Smooth muscle cell (in vitro differentiated cells): ENCODE measurements at regions not wholly inside any gene's neighbourhood (a gene's known extent, or its start where the extent isn't known, plus 50 kb on each side); places are given as distances from the start of the nearest gene placed in this dataset.

Source experiments
- DNase-seq: peaks from one replicate; lab custom pipeline; 2025; ENCODE audit not compliant: unreplicated experiment; lab: John Stamatoyannopoulos, UW
- H2AFZ ChIP-seq: fragments of 200-600 bp; sonication (generic); 2 replicates; pipeline ENCODE4 v1.6.0; 2016; ENCODE audit warnings: antibody characterized with exemption, low read depth, mild to moderate bottlenecking
- H3F3A ChIP-seq: fragments of 200-600 bp; sonication (generic); 2 replicates; pipeline ENCODE4 v1.6.0; 2017; ENCODE audit warnings: antibody characterized with exemption, low read depth
- H3K27ac ChIP-seq: fragments of 200-600 bp; sonication (generic); 2 replicates; pipeline ENCODE4 v1.5.1; 2016; ENCODE audit warnings: low read depth, mild to moderate bottlenecking
- H3K27me3 ChIP-seq: fragments of 200-600 bp; sonication (generic); 2 replicates; pipeline ENCODE4 v1.6.1; 2016; ENCODE audit warnings: low read depth, mild to moderate bottlenecking
- H3K36me3 ChIP-seq: fragments of 200-600 bp; sonication (generic); 2 replicates; pipeline ENCODE4 v1.5.1; 2016; ENCODE audit warnings: low read depth
- H3K4me1 ChIP-seq: fragments of 200-600 bp; sonication (generic); 2 replicates; pipeline ENCODE4 v1.5.1; 2016; ENCODE audit warnings: low read depth
- H3K4me2 ChIP-seq: fragments of 200-600 bp; sonication (generic); 2 replicates; pipeline ENCODE4 v1.6.0; 2016; ENCODE audit warnings: mild to moderate bottlenecking
- H3K4me3 ChIP-seq: fragments of 200-600 bp; sonication (generic); 2 replicates; pipeline ENCODE4 v1.5.1; 2016; ENCODE audit warnings: mild to moderate bottlenecking
- H3K79me2 ChIP-seq: fragments of 200-600 bp; sonication (generic); 2 replicates; pipeline ENCODE4 v1.6.0; 2016; ENCODE audit warnings: low read depth, mild to moderate bottlenecking
- H3K9ac ChIP-seq: fragments of 200-600 bp; sonication (generic); 2 replicates; pipeline ENCODE4 v1.6.0; 2016; ENCODE audit warnings: low read depth
- H3K9me3 ChIP-seq: fragments of 200-600 bp; sonication (generic); replicated peaks from 2 replicates; pipeline ENCODE4 v1.5.1; 2016; ENCODE audit warnings: low read depth
- H4K20me1 ChIP-seq: fragments of 200-600 bp; sonication (generic); 2 replicates; pipeline ENCODE4 v1.6.0; 2016; ENCODE audit warnings: low read depth
- WGBS: methylation state at CpG from one replicate; pipeline ENCODE4 v1.1.7; 2016; ENCODE audit warnings: low lambda C conversion rate; 5-methylcytosine and 5-hydroxymethylcytosine counted together
- TF ChIP-seq, protein P1 (sequence below): fragments of 200-600 bp; sonication (generic); IDR thresholded peaks from 2 replicates; pipeline ENCODE4 v1.5.1; 2017; ENCODE audit warnings: borderline replicate concordance, mild to moderate bottlenecking, antibody characterized with exemption; ENCODE audit not compliant: insufficient read depth, poor library complexity, severe bottlenecking

GRCh38 chr18:38450876-38451275, 885.3 kb upstream of the CELF4 start:
- Histone ChIP-seq H2AFZ (no peak overlapping the region), H3K9ac (no peak overlapping the region), H4K20me1 (no peaks in the 10 kb centered on the region), H3K79me2 (no peaks in the 10 kb centered on the region), H3K4me1 (peaks cover 10% of the 10 kb centered on the region), H3K27ac (no peak overlapping the region), H3K4me3 (no peak overlapping the region), H3F3A (no peaks in the 10 kb centered on the region), H3K9me3 (no peaks in the 10 kb centered on the region), H3K4me2 (no peak overlapping the region), H3K36me3 (no peaks in the 10 kb centered on the region), H3K27me3 (no peaks in the 10 kb centered on the region)
- WGBS = 8% methylated on average over 4 of the region's 4 CpGs
- DNase-seq = no peak
- TF ChIP-seq, protein P1, sequence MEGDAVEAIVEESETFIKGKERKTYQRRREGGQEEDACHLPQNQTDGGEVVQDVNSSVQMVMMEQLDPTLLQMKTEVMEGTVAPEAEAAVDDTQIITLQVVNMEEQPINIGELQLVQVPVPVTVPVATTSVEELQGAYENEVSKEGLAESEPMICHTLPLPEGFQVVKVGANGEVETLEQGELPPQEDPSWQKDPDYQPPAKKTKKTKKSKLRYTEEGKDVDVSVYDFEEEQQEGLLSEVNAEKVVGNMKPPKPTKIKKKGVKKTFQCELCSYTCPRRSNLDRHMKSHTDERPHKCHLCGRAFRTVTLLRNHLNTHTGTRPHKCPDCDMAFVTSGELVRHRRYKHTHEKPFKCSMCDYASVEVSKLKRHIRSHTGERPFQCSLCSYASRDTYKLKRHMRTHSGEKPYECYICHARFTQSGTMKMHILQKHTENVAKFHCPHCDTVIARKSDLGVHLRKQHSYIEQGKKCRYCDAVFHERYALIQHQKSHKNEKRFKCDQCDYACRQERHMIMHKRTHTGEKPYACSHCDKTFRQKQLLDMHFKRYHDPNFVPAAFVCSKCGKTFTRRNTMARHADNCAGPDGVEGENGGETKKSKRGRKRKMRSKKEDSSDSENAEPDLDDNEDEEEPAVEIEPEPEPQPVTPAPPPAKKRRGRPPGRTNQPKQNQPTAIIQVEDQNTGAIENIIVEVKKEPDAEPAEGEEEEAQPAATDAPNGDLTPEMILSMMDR = no peak

DNA sequence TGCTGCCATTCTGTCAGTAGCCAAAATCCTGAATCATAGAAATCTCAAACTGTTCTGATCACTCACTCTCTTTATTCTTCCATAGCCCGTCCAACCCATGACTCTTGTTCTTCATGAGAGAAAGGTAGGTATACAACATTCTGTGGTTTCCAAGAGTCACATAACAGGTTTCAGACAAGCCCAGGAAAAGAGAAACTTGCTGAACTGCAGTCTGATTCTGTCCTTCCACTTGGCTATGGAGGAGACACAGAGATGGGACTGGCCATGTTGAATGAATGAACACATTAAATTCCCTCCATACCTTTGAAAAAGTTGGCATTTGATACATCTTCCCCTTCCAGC, 880.2 kb upstream of the CELF4 start:
- H3K9me3 ChIP-seq = no peaks in the 10 kb centered on the region
- H3K9ac ChIP-seq = no peak overlapping the region
- H3K79me2 ChIP-seq = no peaks in the 10 kb centered on the region
- H3K36me3 ChIP-seq = no peaks in the 10 kb centered on the region
- H3K27me3 ChIP-seq = no peaks in the 10 kb centered on the region
- TF ChIP-seq, protein P1 = no peak
- H3K27ac ChIP-seq = no peak overlapping the region
- 77% methylated on average over 1 of the region's 1 CpG for WGBS
- DNase-seq = no peak
- no peak overlapping the region for H3K4me2 ChIP-seq
- no peaks in the 10 kb centered on the region for H3F3A ChIP-seq
- no peak overlapping the region for H2AFZ ChIP-seq
- no peak overlapping the region for H3K4me3 ChIP-seq
- H3K4me1 ChIP-seq = peaks cover 4% of the 10 kb centered on the region
- H4K20me1 ChIP-seq = no peaks in the 10 kb centered on the region

GRCh38 chr18:38444971-38445803, 879.6 kb upstream of the CELF4 start:
- 82% methylated on average over 7 of the region's 7 CpGs for WGBS
- no peaks in the 10 kb centered on the region for H3K9me3 ChIP-seq
- H3K79me2 ChIP-seq = no peaks in the 10 kb centered on the region
- H3K27ac ChIP-seq = no peak overlapping the region
- no peaks in the 10 kb centered on the region for H3K4me1 ChIP-seq
- H3K36me3 ChIP-seq = no peaks in the 10 kb centered on the region
- no peak overlapping the region for H3K4me3 ChIP-seq
- TF ChIP-seq, protein P1 = no peak
- H3F3A ChIP-seq = no peaks in the 10 kb centered on the region
- H2AFZ ChIP-seq = no peak overlapping the region
- no peaks in the 10 kb centered on the region for H3K27me3 ChIP-seq
- no peak for DNase-seq
- no peak overlapping the region for H3K4me2 ChIP-seq
- no peak overlapping the region for H3K9ac ChIP-seq
- no peaks in the 10 kb centered on the region for H4K20me1 ChIP-seq

- Histone ChIP-seq H2AFZ (no peak overlapping the region), H3K4me1 (no peaks in the 10 kb centered on the region), H3F3A (no peaks in the 10 kb centered on the region), H3K9me3 (no peaks in the 10 kb centered on the region), H3K27me3 (no peaks in the 10 kb centered on the region), H3K79me2 (no peaks in the 10 kb centered on the region), H3K4me2 (no peak overlapping the region), H3K36me3 (no peaks in the 10 kb centered on the region), H3K9ac (no peak overlapping the region), H3K4me3 (no peak overlapping the region), H3K27ac (no peak overlapping the region), H4K20me1 (no peaks in the 10 kb centered on the region)
- 90% methylated on average over 4 of the region's 4 CpGs for WGBS
- TF ChIP-seq, protein P1 = no peak
- DNase-seq = no peak
Observed at GRCh38 chr18:38427736-38428135, 862.1 kb upstream of the CELF4 start.
